HG02938 (cell line): ENCODE measurements at regions not wholly inside any gene's neighbourhood (a gene's known extent, or its start where the extent isn't known, plus 50 kb on each side); places are given as distances from the start of the nearest gene placed in this dataset.

ENCODE experiments used
- ATAC-seq: cut with Tn5 transposase; IDR thresholded peaks from one replicate; pipeline ENCODE4 v1.9.1; 2021; ENCODE audit warnings: mild to moderate bottlenecking, moderate library complexity; ENCODE audit not compliant: unreplicated experiment

DNA sequence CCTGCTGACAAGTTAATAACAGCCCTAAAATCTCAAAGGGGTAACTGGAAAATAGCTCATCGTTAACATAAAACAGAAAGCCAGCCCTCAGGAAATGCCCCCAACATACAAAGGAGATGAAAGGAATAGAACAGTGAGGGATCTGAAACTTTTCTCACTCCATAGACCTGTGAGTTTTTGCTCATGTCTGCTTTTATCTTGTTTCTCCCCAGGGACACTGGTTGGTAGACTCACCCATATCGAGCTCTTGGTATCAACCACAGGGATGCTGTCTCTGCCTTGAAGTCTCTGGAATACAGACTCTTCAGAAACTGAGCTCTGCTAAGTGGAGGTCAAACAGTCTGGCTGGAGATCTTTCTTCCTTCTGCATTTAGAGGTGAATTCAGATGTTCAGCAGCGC is 77.4 kb upstream of the CAMK1G start:
- no peak for ATAC-seq

DNA sequence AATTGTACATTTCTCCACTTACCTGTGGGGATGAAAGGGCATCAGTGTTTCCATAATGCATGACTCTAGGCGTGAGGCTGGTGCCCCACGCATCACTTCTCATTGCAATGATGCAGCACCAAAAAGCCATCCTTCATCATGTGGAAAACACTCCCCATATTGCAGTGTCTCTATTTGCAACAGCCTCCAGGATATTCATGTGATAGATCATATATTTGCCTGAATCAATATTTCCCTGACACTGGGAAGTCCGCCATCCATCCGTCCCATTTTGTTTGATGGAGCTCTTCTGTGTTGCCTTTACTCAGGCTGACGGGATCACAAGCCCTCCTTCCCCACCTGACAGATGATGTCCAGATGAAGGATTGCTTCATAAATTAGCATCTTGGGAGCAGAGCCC is 74.5 kb upstream of the CAMK1G start:
- ATAC-seq, result no peak

DNA sequence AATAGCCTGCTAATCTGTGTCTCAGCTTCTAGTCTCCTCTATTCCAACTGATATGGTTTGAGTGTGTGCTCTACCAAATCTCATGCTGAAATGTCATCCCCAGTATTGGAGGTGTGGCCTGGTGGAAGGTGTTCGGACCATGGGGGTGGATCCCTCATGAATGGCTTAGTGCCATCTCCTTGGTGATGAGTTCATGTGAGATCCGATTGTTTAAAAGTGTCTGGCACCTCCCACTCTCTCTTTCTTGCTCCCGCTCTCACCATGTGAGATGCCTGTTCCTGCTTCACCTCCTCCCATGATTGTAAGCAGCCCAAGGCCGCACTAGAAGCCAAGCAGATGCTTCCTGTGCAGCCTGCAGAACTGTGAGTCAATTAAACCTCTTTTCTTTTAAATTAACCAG is 73.5 kb upstream of the CAMK1G start:
- ATAC-seq, result no peak

DNA sequence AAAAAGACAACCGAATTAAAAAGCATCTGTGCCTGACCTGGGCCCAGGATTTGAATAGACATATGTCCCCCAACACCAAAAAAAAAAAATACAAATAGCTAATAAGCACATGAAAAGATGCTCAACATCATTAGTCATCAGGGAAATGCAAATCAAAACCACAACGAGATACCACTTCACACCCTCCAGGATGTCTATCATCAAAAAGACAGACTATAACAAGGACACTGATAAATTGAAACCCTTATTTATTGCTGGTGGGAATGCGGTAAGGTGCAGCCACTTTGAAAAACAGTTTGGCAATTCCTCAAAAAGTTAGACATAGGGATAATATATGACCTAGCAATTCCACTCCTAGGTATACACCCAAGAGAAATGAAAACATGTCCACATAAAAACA is 72.3 kb upstream of the CAMK1G start:
- ATAC-seq, result no peak

DNA sequence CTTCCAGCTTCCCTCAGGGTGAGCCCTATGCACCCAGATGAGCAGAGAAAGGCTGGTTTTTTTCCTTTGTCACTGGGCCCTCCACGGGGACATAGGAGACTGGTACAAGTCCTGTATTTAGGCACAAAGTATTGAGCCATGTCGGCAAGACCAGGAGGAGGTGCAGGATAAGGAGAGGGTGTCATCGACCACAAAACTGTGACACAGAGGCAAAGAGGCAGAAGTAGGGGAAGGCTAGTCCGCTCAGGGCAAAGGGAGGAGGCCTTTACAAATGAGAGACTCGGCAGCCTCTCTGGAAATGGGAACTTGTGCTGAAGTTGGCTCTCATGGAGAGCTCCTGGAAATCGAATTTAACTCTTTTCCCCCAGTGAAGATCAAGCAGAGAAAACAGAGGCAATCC is 70.7 kb upstream of the CAMK1G start:
- ATAC-seq, result no peak

DNA sequence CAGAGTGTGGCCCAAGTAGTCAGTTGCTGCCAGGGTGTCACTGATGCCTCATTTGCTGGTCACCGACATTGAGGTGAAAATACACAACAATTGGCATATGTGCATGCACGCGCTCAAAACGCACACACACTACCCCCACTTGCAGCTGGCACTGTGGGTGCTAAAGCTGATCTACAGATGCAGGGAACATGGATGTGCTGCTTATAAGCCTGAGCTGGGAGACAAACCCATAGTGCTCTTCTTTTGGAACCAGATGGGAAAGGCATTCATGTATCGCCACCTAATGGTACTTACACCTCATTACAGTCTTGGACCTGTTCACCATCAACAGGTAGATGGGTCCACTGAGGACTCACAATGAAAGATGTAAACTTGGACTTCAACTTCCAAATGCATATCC is 70.3 kb upstream of the CAMK1G start:
- ATAC-seq, result no peak

DNA sequence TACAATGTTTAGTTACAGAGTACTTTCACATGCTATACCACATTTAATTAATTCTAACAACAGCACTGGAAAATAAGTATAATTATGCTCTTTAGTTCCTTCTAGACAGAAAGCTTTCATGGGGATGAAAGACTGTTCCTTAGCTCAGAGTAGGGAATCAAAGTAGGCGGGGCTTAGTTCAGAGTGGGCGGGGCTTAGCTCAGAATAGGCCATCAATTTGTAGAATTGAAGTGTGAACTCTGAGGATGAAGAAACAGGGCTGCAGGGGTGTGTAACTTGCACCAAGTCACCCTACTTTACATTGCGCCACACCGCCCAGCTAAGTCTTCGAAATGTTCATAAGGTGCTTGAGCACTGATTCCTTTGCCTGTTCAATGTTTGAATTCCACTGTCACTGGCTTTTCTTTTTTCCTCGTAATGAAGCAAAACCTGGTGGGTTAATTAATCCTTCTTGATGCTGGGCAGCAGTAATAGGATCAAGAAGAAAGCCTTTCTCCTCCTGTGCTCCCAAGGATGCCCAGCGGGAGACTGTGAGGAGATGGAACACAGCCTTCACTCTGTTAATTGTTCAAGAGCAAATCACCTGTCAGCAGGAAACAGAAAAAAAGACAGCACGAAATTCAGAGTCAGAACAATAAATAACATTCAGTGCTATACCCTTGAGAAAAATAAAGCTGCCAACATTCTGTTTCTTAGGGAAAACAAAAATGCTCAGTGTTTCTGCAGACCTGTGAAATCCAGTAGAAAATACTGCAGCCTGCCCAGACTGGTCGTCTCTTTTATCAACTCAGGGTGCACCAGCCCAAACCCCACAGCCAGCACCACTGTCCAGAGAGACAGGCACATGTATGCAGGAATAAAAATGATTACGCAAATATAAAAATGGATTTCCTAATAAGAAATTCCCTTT is 66.5 kb upstream of the CAMK1G start:
- no peak for ATAC-seq

DNA sequence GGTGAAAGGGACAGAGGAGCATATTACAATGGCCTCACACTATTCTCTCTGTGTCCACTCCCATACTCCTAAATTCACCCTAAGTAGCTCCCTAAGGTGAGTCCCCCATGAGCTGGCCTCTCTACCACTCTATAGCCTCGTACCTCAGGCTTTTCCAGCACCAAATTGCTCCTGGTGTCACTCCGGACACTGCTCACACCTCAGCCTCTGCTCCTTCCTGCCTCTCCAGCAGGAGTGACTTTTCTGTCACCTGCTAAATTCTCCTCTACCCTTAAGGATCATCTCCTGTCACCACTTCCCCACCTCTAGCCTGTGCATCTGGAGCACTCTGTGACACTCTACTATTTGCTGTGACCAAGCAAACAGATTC is 65.8 kb upstream of the CAMK1G start:
- no peak for ATAC-seq

DNA sequence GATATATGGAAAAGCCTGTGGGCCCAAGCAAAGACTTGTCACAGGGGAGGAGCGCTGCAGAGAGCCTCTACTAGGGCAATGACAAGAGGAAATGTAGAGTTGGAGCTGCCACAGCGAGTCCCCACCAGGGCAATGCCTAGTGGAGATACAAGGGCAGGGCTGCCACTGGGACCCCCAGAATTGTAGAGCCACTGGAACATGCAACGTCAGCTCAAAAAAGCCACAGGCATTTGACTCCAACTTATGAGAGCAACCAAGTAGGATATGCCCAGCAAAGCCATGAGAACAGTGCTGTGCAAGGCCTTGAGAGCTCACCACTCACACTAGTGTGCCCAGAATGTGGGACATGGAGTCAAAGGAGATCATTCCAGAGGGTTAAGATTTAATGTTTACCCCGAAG is 63.7 kb upstream of the CAMK1G start:
- ATAC-seq, result no peak

DNA sequence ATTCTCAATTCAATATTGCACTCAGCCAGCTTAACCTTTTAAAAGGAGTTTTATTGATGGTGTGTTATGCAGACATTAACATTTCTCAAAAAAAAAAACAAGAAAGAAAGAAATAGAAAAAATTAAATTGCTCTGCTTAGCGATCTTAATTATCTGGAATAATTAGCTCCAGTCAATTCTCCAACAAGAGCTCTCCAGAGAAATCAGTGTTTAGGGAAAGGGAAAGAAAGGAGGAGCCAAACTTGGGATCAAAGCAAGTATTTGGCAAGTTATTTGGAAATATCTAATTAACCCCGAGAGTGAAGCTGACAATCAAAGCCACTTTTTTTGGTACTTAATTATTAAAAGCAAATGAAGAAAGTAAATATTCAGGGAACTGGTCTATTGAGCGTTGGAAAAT is 60.7 kb upstream of the CAMK1G start:
- no peak for ATAC-seq

DNA sequence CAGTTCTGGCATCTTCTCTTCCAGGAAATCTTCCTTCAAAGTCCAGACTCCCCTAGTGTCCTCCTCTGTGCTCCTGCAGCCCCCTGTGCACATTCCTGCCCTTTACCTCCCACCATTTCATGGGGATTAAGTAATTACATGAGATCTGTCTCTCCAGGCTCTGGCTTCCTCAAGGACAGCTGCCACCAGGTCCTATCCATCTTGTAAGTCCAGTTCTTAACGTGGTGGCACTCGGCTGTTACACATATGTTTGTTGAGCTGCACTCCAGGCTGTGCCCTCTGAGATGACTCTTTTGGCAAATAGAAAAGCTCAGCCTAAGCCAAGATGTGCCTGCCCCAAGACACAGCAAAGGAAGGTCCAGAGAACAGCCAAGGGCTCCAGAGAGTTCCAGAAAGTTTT is 57.4 kb upstream of the CAMK1G start:
- no peak for ATAC-seq

DNA sequence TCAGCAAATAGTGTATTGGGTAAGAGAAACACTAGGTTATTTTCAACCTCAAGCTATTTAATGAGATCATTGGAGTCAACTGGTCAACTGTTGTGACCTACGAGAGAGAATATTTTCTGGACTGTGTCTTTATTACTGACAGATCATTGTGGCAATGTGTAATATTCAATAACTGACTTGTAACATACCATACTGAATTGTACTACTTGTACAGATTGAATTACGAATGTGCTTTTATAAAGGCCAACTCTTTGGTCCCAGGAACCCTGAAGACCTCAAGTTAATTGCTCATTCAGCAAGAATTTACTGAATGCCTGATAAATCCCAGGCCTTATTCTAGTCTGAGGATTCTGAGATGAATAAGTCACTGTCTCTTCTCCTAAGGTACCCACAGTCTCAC is 56.1 kb upstream of the CAMK1G start:
- ATAC-seq, result no peak

DNA sequence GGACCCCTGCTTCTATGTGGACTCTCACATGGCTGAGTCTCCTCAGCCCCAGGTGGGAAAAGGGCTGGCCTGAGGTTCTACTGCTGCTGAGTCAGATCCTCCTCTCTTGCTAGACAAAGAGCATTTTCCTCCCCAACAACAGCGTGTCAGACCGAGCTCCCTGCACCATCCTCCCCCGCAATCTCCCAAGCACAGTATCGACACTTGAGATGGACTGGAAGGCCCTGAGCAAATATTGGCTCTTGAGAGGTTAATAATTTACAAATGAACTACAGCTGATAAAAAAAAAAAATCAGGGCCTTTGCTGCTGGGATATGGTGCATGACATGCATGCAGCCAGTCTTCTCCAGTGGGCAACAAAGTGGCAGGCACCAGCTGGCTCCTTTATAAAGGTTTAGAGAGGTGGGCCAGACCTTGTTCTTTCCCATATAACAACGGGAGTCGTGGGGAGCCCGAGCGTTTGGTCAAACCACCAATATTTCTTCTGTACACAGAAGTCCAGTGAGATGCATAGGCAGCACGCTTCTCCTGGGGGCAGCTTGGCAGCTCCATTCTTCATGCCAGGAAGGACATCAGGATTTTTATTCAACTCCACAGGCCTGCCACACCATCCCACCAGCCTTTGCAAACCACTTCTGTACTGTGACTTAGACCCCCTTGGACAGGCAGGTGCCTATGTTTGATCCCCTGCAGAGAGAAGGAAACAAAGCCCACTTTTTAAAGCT is 55.4 kb upstream of the CAMK1G start:
- no peak for ATAC-seq

DNA sequence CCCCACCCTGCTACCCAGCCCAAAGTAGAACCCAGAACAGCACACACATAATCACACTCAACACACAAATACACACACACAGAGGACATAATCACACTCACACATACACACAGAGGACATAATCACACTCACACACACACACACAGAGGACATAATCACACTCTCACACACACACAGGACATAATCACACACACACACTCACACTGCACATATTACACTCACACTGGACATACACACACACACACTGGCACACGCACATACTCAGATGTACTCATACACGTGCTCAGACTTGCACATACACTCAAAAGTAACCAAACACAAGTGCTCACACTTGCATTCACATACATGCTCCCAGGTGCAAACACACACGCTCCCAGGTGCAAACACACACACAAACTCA is 54.3 kb upstream of the CAMK1G start:
- no peak for ATAC-seq

DNA sequence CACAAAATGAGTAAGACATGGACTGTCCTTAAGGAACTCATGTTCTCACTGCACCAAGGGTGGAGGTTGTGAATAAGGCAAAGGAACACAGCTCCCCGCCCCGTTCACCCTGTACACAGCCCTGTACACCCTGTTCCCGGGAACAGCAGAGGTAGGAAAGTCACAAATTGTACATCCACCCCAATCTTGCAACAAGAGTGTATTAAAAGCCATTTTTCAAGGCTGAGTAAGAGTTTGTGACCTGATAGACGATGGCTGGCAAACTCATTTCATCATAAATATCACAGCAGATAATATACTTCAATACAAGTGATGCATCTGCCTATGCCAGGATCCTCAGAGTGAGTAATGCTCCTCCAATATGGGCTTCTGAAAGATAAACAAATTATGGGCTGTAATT is 52.5 kb upstream of the CAMK1G start:
- no peak for ATAC-seq

DNA sequence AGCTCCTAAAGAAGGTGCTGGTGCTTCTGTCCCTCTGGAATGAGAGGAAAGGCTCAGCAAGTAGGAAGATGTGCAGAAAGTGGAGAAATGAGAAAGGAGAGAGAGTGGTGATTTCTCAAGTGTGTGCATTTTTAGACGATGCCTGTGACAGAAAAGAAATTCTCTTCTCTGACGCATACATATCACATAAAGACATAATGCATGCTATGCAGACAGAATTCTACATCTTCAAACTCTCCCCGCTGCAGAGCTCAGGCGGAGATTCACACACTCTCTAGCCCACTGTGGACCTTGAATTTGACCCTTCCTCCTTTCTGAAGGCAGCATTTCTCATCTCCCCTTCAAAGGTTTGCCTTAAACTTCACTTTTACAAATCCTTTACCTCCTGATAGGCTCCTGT is 52.0 kb upstream of the CAMK1G start:
- no peak for ATAC-seq
